ENCODE measurements at regions not wholly inside any gene's neighbourhood (a gene's known extent, or its start where the extent isn't known, plus 50 kb on each side); places are given as distances from the start of the nearest gene placed in this dataset.

- no peak for TF ChIP-seq CTCF (IDR thresholded peaks at IDR 0.05)
- no peak for TF ChIP-seq POLR2A (IDR thresholded peaks at IDR 0.05)
Observed at GRCh38 chr10:123270806-123271205, 116.6 kb downstream of the BUB3 start.

Data from lower leg skin (tissue), 3 donors.